HCEC 1CT (cell line): ENCODE measurements at regions not wholly inside any gene's neighbourhood (a gene's known extent, or its start where the extent isn't known, plus 50 kb on each side); places are given as distances from the start of the nearest gene placed in this dataset.
"Not testable (repeated sequence)": the region's sequence is repeated elsewhere in the genome, so short reads cannot be mapped to it uniquely, and the experiment has no call there.

Experiments used
- DNase-seq: peaks from one replicate; pipeline ENCODE4 v3.0.0-alpha.2; 2017

GRCh38 chr11:130979386-130979972 lies 63.2 kb upstream of the SNX19 start:
- DNase-seq = peak; percentile 40

DNA sequence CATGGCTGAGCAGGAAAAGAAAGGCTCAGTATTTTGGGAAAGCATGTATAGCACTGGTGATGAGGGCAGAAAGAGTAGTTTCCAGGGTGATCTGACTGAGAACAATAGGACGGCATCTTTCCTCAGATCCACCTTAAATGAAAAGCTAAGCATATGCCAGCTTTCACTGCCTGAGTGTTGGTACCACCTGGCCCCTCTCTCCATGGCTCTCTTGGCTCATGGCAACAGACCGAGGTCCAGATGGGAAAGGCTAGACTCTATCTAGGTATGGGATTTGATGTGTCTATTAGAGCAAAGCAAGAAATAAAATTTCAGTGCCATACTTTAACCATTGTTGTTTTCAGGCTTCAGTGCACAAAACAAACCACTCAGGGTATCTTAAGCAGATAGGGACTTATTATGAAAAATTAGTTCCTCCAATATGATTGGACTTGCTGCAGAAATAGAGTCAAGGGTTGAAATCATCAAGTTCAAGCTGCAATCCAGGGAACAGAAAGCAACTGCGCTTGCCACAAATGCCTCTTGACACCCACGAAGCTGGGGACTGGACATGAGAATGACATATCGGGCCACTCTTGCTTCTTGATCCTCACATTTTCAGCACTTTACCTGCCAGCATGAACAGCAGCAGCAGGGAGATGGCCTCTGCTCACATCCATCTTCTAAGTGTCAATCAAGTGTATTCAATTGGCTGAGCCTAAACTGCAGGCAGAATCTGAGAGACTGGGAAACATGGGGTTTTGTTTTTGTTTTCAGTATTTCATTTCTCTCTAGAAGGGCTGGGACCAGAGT lies 64.0 kb upstream of the SNX19 start:
- no peak for DNase-seq

- DNase-seq = not testable (repeated sequence)
Observed at GRCh38 chr11:130984241-130984640, 68.0 kb upstream of the SNX19 start.

DNA sequence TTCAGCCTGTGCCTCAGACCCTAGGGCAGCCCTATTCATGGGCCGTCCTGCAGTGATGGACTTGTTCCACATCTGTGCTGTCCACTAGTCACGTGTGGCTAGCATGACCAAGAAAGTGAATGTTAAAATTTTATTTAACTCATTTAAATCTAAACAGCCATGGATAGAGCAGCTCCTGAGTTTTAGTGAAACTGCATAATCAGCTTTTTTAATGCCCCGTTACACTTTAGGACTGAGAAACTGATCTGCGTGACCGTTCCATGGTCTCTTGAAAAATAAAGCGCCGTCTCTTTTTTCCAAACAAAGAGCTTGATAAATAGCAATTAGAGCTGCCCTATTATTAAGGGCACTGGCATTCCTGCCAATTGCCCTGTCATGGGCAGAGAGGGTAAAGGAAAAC lies 76.5 kb upstream of the SNX19 start:
- DNase-seq = no peak

DNA sequence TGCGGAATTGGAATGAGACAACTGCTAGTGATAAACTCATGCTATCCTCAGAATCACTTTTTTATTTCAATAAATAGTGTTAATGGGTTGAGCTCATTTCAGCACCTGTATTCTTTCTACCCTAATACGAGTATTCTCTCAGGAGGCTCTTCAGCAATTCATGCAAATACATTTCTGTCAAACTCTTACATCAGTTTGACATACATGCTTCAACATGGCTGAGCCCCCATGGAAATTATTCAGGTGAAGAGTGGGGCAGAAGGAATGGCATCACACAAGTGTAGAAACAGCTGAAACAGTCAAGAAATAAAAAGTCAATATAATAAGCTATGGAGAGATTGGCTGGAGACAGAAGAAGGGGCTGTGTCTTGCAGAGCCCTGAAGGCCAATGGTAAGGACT lies 77.8 kb upstream of the SNX19 start:
- DNase-seq = no peak

- no peak for DNase-seq
Observed at GRCh38 chr11:130995266-130995665, 79.0 kb upstream of the SNX19 start.

DNA sequence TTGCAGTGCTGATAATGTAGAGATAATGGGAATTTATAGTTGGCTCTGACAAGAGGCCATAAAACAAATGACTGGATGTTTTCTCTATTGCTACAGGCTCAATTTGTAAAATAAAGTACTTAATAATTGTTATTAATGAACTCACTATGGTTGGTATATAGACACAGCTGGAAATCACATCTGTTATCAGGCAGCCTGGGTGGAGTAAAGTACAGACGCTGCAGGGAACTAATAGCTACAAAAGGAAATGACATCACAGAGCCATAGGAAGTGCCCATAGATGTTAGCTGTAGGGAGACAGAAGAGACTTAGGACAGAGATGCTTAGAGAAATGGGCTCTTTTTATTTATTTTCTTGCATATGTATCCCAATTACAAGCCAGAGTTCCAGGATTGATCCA lies 81.0 kb upstream of the SNX19 start:
- DNase-seq = no peak

DNA sequence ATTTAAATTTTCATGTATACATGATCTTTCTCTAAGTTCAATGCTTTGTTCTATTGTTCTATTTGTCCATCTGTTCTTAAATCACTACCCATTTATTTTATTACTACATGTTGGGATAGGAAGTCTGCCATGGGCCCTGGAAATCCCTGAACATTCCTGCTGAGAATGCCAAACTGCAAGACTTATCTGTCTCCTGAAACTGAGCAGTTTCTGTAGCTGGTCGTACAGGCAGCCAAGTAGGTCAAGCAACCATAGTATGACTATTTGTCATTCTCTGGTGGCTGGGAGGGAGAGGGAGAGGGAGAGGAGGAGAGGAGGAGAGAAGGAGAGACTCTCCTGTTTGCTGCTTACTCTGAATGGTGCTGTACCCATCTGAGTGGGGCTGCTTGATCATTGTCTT lies 82.8 kb upstream of the SNX19 start:
- DNase-seq = peak; percentile 28

GRCh38 chr11:130999992-131000770 lies 83.9 kb upstream of the SNX19 start:
- peak; percentile 99 for DNase-seq

DNA sequence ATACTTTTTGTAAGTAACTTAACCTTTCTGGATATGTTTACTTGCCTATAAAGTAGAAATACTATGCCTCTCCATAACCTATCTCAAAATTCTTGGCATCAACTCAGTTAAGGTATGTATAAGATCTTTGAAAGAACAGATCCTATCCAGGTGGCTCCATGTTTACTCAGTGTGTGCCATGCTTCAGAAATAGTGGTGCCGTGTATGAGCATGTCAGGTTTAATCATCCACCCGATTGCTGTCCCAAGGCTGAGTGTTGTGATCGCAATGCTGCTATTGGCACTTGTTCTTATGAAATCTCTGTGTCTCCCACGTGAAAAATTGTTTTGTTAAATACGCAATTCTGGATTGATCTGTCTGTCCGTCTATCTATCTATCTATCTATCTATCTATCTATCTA lies 85.9 kb upstream of the SNX19 start:
- DNase-seq = no peak

- no peak for DNase-seq
Observed at GRCh38 chr11:131005829-131006228, 89.5 kb upstream of the SNX19 start.

DNA sequence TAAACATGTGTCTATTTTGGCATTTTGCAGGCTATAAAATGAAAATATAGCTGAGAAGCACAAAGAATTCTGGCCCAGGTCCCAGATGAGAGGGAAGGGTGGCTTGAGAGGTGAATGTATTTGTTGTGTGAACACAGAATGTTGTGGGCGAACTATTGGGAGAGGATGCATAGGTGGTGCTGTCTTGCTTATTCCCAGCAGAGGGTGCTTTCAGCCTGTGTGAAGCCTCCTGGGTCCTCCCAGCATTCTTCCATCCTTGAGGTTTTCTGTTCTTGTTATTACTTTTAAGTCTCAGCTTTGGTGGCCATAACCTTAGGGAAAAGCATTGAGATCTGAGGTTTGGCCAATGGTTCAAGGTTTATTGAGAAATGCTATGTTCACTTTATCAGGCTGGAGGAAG lies 108.7 kb upstream of the SNX19 start:
- peak; percentile 59 for DNase-seq

GRCh38 chr11:131025421-131026125 lies 109.3 kb upstream of the SNX19 start:
- DNase-seq = no peak

GRCh38 chr11:131027491-131027890 lies 111.2 kb upstream of the SNX19 start:
- no peak for DNase-seq

- DNase-seq = peak; percentile 95
Observed at GRCh38 chr11:131033151-131033651, 116.9 kb upstream of the SNX19 start.

GRCh38 chr11:131036514-131036913 lies 120.2 kb upstream of the SNX19 start:
- DNase-seq = no peak

- no peak for DNase-seq
Observed at GRCh38 chr11:131037873-131038272, 121.6 kb upstream of the SNX19 start.

GRCh38 chr11:131038597-131038996 lies 122.3 kb upstream of the SNX19 start:
- peak; percentile 23 for DNase-seq

DNA sequence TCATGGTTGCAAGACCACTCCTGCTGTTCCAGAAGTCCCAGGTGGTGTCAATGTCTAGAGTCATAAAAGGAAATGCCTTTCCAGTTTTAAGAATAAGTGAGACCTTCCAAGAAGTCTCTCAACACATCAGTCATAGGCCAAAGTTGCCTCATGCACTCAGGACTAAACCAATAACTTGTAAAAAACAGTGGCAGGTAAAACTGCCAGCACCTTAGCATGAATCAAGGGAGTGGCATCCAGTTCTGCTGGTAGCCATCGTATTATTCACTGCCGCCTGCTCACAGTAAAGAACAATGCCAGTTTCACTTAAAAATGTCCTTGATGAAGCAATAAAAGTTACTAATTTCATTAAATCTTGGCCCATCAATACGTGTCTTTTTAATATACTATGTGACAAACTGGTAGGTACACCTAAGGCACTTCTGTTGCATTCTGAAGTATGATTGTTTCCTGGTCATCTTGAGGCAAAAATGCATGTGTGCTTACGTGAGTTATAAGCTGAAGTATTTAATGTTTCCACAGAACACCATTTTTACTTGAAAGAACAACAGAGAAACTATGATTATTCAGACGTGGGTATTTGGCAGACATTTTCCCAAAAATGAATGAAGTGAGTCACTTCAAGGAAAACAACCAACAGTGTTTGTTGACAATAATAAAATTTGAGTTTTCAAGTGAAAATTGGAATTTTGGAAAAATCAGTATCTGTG lies 125.2 kb upstream of the SNX19 start:
- DNase-seq = no peak

GRCh38 chr11:131042041-131042390 lies 125.7 kb upstream of the SNX19 start:
- peak; percentile 7 for DNase-seq

DNA sequence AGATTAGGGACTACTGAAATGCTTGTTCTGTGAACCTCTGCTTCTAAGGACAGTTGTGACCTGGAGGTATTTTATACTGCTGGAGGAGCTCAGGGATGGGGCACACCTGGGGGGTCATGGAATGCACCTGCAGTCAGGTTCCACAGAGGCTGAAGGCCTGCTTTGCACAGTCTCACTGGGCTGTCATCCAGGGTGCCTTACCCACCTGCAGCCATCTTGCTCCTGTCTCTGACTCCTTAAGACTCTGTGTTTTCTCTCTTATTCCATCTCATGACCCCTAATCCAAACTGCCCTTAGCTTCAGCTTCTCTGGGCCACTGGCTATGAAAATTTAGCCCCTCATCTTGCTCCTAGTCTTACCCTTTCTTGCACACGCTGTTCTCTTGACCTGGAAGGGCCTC lies 127.0 kb upstream of the SNX19 start:
- no peak for DNase-seq

- no peak for DNase-seq
Observed at GRCh38 chr11:131044851-131045250, 128.6 kb upstream of the SNX19 start.

- DNase-seq = no peak
Observed at GRCh38 chr11:131052367-131052766, 136.1 kb upstream of the SNX19 start.
